ENCODE measurements at regions not wholly inside any gene's neighbourhood (a gene's known extent, or its start where the extent isn't known, plus 50 kb on each side); places are given as distances from the start of the nearest gene placed in this dataset.

DNA sequence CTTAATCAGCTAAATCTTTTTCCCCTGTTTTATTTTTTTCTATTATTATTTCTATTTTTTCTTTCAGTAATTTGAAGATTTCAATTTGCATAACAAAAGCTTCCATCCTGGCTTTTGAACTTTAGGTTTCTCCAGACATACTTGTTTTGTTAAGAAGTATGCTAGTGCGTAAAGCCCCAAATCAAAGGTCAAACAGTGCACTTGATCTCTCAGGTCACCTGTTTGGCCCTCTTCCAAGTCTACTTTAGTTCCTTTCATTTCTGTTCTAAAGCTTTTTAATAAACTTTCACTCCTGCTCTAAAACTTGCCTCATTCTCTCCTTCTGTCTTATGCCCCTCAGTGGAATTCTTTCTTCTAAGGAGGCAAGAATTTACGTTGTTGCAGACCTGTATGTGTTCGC lies 54.6 kb upstream of the ATXN7L3B start:
- Histone ChIP-seq H3K18ac (ENCODE audit: insufficient read length, low read depth, low read length) (no peak overlapping the region), H3K27ac (ENCODE audit: insufficient read length, low read depth, low read length) (no peak overlapping the region), H3K56ac (ENCODE audit: insufficient read length, low read depth, low read length) (no peak overlapping the region), H3K23me2 (ENCODE audit: insufficient read length, low read depth, low read length, poor library complexity, severe bottlenecking) (no peaks in the 10 kb centered on the region), H3K4ac (ENCODE audit: low read depth, low read length) (no peak overlapping the region), H4K91ac (ENCODE audit: insufficient read length, low read depth, low read length) (no peak overlapping the region), H3K4me1 (ENCODE audit: insufficient read depth, low read length) (no peaks in the 10 kb centered on the region; the same call in 1 of the 2 replicates), H2BK20ac (ENCODE audit: low read depth, low read length, poor library complexity, severe bottlenecking) (no peak overlapping the region), H4K5ac (ENCODE audit: insufficient read length, low read depth, low read length) (no peak overlapping the region), H3K79me2 (ENCODE audit: insufficient read depth, low read length) (no peaks in the 10 kb centered on the region), H2AK5ac (ENCODE audit: insufficient read length, low read length) (no peak overlapping the region), H4K20me1 (ENCODE audit: control insufficient read depth, insufficient read depth, insufficient read length) (no peaks in the 10 kb centered on the region), H2BK15ac (ENCODE audit: low read depth, low read length) (no peak overlapping the region), H3K9ac (ENCODE audit: extremely low read depth, insufficient read length, low read length) (no peak overlapping the region), H3K23ac (ENCODE audit: insufficient read length, low read depth, low read length) (no peak overlapping the region), H2AFZ (ENCODE audit: low read length) (no peak overlapping the region), H3T11ph (ENCODE audit: low read length) (no peak overlapping the region), H3K14ac (ENCODE audit: insufficient read depth, low read length) (no peak overlapping the region), H3K4me2 (ENCODE audit: insufficient read depth, insufficient read length, low read length) (no peak overlapping the region), H3K79me1 (ENCODE audit: insufficient read depth, low read depth, low read length, poor library complexity, severe bottlenecking) (no peaks in the 10 kb centered on the region), H2BK12ac (ENCODE audit: insufficient read length, low read depth, low read length) (no peak overlapping the region), H2BK120ac (ENCODE audit: low read depth, low read length, poor library complexity, severe bottlenecking) (no peak overlapping the region), H3K27me3 (ENCODE audit: insufficient read depth, low read length) (no peaks in the 10 kb centered on the region), H2BK5ac (ENCODE audit: insufficient read length, low read length) (no peak overlapping the region), H3K9me3 (ENCODE audit: control insufficient read depth, low read depth, low read length) (no peaks in the 10 kb centered on the region), H4K8ac (replicated peaks; ENCODE audit: insufficient read length, low read depth, low read length) (no peak overlapping the region)
- Mint-ChIP-seq H3K27ac (no peak overlapping the region), H3K4me3 (no peak overlapping the region), H3K9me3 (no peaks in the 10 kb centered on the region), H3K4me1 (peaks cover 8 to 9% of the 10 kb centered on the region in 2 experiments), H3K27me3 (ENCODE audit: low read depth) (no peaks in the 10 kb centered on the region), H3K36me3 (ENCODE audit: insufficient read depth in 1 of 3, low read depth in 3 of 3) (no peaks in the 10 kb centered on the region)
- DNase-seq = no peak
- WGBS (ENCODE audit: extremely low coverage, insufficient read length, low lambda C conversion rate) = no CpG with 5 or more reads among the region's 3 CpGs
- TF ChIP-seq, protein P1, sequence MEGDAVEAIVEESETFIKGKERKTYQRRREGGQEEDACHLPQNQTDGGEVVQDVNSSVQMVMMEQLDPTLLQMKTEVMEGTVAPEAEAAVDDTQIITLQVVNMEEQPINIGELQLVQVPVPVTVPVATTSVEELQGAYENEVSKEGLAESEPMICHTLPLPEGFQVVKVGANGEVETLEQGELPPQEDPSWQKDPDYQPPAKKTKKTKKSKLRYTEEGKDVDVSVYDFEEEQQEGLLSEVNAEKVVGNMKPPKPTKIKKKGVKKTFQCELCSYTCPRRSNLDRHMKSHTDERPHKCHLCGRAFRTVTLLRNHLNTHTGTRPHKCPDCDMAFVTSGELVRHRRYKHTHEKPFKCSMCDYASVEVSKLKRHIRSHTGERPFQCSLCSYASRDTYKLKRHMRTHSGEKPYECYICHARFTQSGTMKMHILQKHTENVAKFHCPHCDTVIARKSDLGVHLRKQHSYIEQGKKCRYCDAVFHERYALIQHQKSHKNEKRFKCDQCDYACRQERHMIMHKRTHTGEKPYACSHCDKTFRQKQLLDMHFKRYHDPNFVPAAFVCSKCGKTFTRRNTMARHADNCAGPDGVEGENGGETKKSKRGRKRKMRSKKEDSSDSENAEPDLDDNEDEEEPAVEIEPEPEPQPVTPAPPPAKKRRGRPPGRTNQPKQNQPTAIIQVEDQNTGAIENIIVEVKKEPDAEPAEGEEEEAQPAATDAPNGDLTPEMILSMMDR (conservative IDR thresholded peaks at IDR 0.05) = no peak

Data from H9 (cell line).